ENCODE measurements at regions not wholly inside any gene's neighbourhood (a gene's known extent, or its start where the extent isn't known, plus 50 kb on each side); places are given as distances from the start of the nearest gene placed in this dataset.

GRCh38 chr12:71000748-71001147 lies 80.2 kb upstream of the PTPRR start:
- TF ChIP-seq RAD21 (IDR thresholded peaks at IDR 0.05; ENCODE audit: low read depth), result no peak
- no peak for TF ChIP-seq TAF1 (IDR thresholded peaks at IDR 0.05; ENCODE audit: low read depth)
- no peak for TF ChIP-seq EP300 (IDR thresholded peaks at IDR 0.05; ENCODE audit: borderline replicate concordance)
- TF ChIP-seq USF1 (IDR thresholded peaks at IDR 0.05), result no peak
- TF ChIP-seq EGR1 (IDR thresholded peaks at IDR 0.05), result no peak
- TF ChIP-seq TEAD4 (IDR thresholded peaks at IDR 0.05), result no peak

Measured in Ishikawa (cell line).